ENCODE measurements at regions not wholly inside any gene's neighbourhood (a gene's known extent, or its start where the extent isn't known, plus 50 kb on each side); places are given as distances from the start of the nearest gene placed in this dataset.

DNA sequence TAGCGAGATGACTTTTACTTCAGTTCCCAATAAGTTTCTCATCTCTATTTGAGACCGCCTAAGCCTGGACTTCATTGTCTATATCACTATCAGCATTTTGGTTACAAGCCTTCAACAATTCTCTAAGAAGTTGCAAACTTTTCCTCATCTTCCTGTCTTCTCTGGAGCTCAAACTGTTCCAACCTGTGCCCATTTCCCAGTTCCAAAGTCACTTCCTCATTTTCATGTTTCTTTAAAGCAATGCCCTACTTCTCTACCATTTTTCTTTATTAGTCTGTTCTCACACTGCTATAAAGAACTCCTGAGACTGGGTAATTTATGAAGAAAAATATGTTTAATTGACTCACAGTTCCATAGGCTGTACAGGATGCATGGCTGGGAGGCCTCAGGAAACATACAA, 251.9 kb downstream of the TECRL start:
- ChIA-PET POLR2A (no interaction called here), CTCF (interaction anchor here (0.5 to 2.1 kb wide), 3 partner anchors 20 to 382 kb away, joined by 3 to 19 read pairs (median 3); no protein-coding TSS in a partner anchor), SMC1A (ENCODE audit: uncharacterized antibody, unreplicated experiment) (interaction anchor here (0.6 to 2.8 kb wide), 2 partner anchors 382 to 885 kb away, joined by 3 to 8 read pairs; no protein-coding TSS in a partner anchor), RAD21 (ENCODE audit: unreplicated experiment) (interaction anchor here (2.3 kb wide), 1 partner anchor 381 kb away, joined by 13 read pairs; no protein-coding TSS in a partner anchor)
- 76% methylated on average over 2 of the region's 2 CpGs for WGBS (ENCODE audit: insufficient coverage, insufficient replicate concordance, low lambda C conversion rate, missing lambda C conversion rate)
- Histone ChIP-seq H3K4me2 (ENCODE audit: control insufficient read depth, insufficient read depth) (no peak overlapping the region), H2AFZ (ENCODE audit: control insufficient read depth, low read depth, low read length) (no peak overlapping the region), H3K36me3 (ENCODE audit: control insufficient read depth in 2 of 2, insufficient read depth in 2 of 2, low read length in 1 of 2) (no peaks in the 10 kb centered on the region), H3K9ac (ENCODE audit: control insufficient read depth, insufficient read depth, low read length) (no peak overlapping the region), H3K9me3 (replicated peaks; ENCODE audit: control insufficient read depth, insufficient read depth, low read length) (no peaks in the 10 kb centered on the region), H4K20me1 (ENCODE audit: control insufficient read depth, insufficient read depth) (no peaks in the 10 kb centered on the region), H3K4me1 (ENCODE audit: control insufficient read depth, insufficient read depth, low read length) (no peaks in the 10 kb centered on the region), H3K4me3 (no peak overlapping the region), H3K27ac (ENCODE audit: control insufficient read depth, insufficient read depth) (no peak overlapping the region), H3K79me2 (ENCODE audit: control insufficient read depth, insufficient read depth, low read length) (no peaks in the 10 kb centered on the region), H3K27me3 (replicated peaks in 1 of 2; ENCODE audit: control insufficient read depth in 2 of 2, insufficient read depth in 2 of 2, low read length in 1 of 2) (no peaks in the 10 kb centered on the region)
- no TSS peak for BruUV-seq (replicated peaks)
- ATAC-seq (no peak), DNase-seq (ENCODE audit: low read depth, low spot score) (no peak), FAIRE-seq (no peak)
- in situ Hi-C loops (cut with MboI) (loop anchor here (5.0 kb wide), 1 partner anchor 380 kb away; no protein-coding TSS in a partner anchor), intact Hi-C loops (cut with micrococcal nuclease; ENCODE audit: unreplicated experiment) (loop anchor here (5.0 kb wide), 1 partner anchor 110 kb away; no protein-coding TSS in a partner anchor)
- peak; percentile 43; the same call in 1 of the 2 replicates for TF ChIP-seq SPI1 (IDR thresholded peaks at IDR 0.05; ENCODE audit: borderline replicate concordance, insufficient read depth, low read depth, low read length)
- TF ChIP-seq NKRF (conservative IDR thresholded peaks at IDR 0.05): no peak
- no peak for TF ChIP-seq CBX3 (IDR thresholded peaks at IDR 0.05; ENCODE audit: borderline replicate concordance, low read depth)
- TF ChIP-seq BHLHE40 (IDR thresholded peaks at IDR 0.05; ENCODE audit: borderline replicate concordance in 1 of 2, low read depth in 2 of 2, low read length in 1 of 2): no peak

DNA sequence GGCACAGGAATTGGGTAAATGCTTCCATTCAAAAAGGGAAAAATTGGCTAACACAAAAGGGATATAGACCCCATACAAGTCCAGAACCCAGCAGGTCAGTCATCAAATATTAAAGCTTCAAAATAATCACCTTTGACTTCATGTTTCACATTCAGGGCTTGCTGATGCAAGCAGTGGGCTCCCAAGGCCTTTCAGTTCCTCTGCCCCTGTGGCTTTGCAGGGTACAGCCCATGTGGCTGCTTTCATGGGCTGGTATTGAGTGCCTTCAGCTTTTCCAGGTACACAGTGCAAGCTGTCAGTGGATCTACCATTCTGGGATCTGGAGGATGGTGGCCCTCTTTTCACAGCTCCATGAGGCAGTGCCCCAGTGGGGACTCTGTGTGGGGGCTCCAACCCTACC, 253.0 kb downstream of the TECRL start:
- H4K20me1 ChIP-seq (ENCODE audit: control insufficient read depth, insufficient read depth): no peaks in the 10 kb centered on the region
- no peaks in the 10 kb centered on the region for H3K36me3 ChIP-seq (ENCODE audit: control insufficient read depth in 2 of 2, insufficient read depth in 2 of 2, low read length in 1 of 2)
- H2AFZ ChIP-seq (ENCODE audit: control insufficient read depth, low read depth, low read length): no peak overlapping the region
- intact Hi-C loops (cut with micrococcal nuclease; ENCODE audit: unreplicated experiment) (loop anchor here (5.0 kb wide), 1 partner anchor 111 kb away; no protein-coding TSS in a partner anchor), in situ Hi-C loops (cut with MboI) (loop anchor here (5.0 kb wide), 1 partner anchor 381 kb away; no protein-coding TSS in a partner anchor)
- SMC1A ChIA-PET (ENCODE audit: uncharacterized antibody, unreplicated experiment): interaction anchor here (2.8 kb wide), 1 partner anchor 383 kb away, joined by 8 read pairs; no protein-coding TSS in a partner anchor
- FAIRE-seq (no peak), ATAC-seq (peak; percentile 35; the same call in 1 of the 3 replicates), DNase-seq (ENCODE audit: low read depth, low spot score) (no peak)
- H3K9ac ChIP-seq (ENCODE audit: control insufficient read depth, insufficient read depth, low read length): no peak overlapping the region
- H3K4me3 ChIP-seq: no peak overlapping the region
- CTCF ChIA-PET: interaction anchor here (1.6 to 2.1 kb wide), 2 partner anchors 9 to 383 kb away, joined by 4 to 19 read pairs; no protein-coding TSS in a partner anchor
- H3K9me3 ChIP-seq (replicated peaks; ENCODE audit: control insufficient read depth, insufficient read depth, low read length): no peaks in the 10 kb centered on the region
- POLR2A ChIA-PET: no interaction called here
- no peak overlapping the region for H3K4me2 ChIP-seq (ENCODE audit: control insufficient read depth, insufficient read depth)
- H3K27me3 ChIP-seq (replicated peaks in 1 of 2; ENCODE audit: control insufficient read depth in 2 of 2, insufficient read depth in 2 of 2, low read length in 1 of 2): no peaks in the 10 kb centered on the region
- no peaks in the 10 kb centered on the region for H3K4me1 ChIP-seq (ENCODE audit: control insufficient read depth, insufficient read depth, low read length)
- no peaks in the 10 kb centered on the region for H3K79me2 ChIP-seq (ENCODE audit: control insufficient read depth, insufficient read depth, low read length)
- no peak overlapping the region for H3K27ac ChIP-seq (ENCODE audit: control insufficient read depth, insufficient read depth)
- no TSS peak for BruUV-seq (replicated peaks)
- RAD21 ChIA-PET (ENCODE audit: unreplicated experiment): interaction anchor here (2.3 kb wide), 1 partner anchor 383 kb away, joined by 13 read pairs; no protein-coding TSS in a partner anchor
- TF ChIP-seq HCFC1 (IDR thresholded peaks at IDR 0.05; ENCODE audit: low read length) (no peak), ZSCAN29 (IDR thresholded peaks at IDR 0.05) (no peak), ZBED1 (IDR thresholded peaks at IDR 0.05; ENCODE audit: borderline replicate concordance) (no peak), ATF7 (IDR thresholded peaks at IDR 0.05; ENCODE audit: low read depth) (no peak), POU2F2 (IDR thresholded peaks at IDR 0.05; ENCODE audit: borderline replicate concordance, low read depth, low read length) (no peak), FOXK2 (IDR thresholded peaks at IDR 0.05) (no peak), CBX5 (IDR thresholded peaks at IDR 0.05; ENCODE audit: low read depth) (no peak), BACH1 (IDR thresholded peaks at IDR 0.05; ENCODE audit: borderline replicate concordance) (no peak), ZNF274 (IDR thresholded peaks at IDR 0.05; ENCODE audit: insufficient read depth, insufficient read length) (no peak), MEF2A (IDR thresholded peaks at IDR 0.05; ENCODE audit: insufficient read depth, low read depth, low read length) (no peak), MEF2B (IDR thresholded peaks at IDR 0.05; ENCODE audit: partially characterized antibody, poor library complexity, severe bottlenecking) (no peak)
- TF ChIP-seq, protein P1, sequence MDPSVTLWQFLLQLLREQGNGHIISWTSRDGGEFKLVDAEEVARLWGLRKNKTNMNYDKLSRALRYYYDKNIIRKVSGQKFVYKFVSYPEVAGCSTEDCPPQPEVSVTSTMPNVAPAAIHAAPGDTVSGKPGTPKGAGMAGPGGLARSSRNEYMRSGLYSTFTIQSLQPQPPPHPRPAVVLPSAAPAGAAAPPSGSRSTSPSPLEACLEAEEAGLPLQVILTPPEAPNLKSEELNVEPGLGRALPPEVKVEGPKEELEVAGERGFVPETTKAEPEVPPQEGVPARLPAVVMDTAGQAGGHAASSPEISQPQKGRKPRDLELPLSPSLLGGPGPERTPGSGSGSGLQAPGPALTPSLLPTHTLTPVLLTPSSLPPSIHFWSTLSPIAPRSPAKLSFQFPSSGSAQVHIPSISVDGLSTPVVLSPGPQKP (IDR thresholded peaks at IDR 0.05; ENCODE audit: low read depth, low read length): no peak

Measured in GM12878 (cell line).